ENCODE measurements at regions not wholly inside any gene's neighbourhood (a gene's known extent, or its start where the extent isn't known, plus 50 kb on each side); places are given as distances from the start of the nearest gene placed in this dataset.

DNA sequence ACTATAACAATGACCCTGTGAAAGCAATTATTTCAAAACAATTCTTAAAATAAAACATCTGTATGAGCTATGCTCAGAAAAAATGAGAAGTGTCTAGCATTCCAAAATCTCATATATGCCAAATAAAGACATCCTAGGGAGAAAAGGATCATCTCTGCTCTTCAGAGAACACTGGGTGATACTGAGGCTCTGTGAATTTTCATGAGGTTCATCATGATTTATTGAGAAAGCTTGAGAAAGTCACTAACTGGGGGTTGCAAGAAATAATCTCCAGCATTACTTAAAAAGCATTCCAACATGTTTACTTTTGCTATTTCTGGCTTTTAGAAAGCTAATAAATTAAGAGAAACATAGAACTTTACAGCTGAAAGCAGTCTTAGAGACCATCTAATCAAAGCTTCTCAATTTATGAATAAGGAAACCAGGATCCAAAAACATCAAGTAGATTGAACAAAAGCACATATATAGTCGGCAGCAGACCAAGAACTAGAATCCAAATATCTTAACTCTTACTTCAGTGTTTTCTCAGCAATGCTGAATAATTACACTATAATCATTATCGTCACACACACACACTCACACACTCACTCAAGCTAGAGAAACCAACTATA lies 372.8 kb downstream of the NR2F1-AS1 start:
- TF ChIP-seq, protein P1, sequence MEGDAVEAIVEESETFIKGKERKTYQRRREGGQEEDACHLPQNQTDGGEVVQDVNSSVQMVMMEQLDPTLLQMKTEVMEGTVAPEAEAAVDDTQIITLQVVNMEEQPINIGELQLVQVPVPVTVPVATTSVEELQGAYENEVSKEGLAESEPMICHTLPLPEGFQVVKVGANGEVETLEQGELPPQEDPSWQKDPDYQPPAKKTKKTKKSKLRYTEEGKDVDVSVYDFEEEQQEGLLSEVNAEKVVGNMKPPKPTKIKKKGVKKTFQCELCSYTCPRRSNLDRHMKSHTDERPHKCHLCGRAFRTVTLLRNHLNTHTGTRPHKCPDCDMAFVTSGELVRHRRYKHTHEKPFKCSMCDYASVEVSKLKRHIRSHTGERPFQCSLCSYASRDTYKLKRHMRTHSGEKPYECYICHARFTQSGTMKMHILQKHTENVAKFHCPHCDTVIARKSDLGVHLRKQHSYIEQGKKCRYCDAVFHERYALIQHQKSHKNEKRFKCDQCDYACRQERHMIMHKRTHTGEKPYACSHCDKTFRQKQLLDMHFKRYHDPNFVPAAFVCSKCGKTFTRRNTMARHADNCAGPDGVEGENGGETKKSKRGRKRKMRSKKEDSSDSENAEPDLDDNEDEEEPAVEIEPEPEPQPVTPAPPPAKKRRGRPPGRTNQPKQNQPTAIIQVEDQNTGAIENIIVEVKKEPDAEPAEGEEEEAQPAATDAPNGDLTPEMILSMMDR (IDR thresholded peaks at IDR 0.05; ENCODE audit: poor library complexity, severe bottlenecking): no peak
- no peak for TF ChIP-seq TAF1 (IDR thresholded peaks at IDR 0.05; ENCODE audit: low read depth)
- TF ChIP-seq EZH2 (IDR thresholded peaks at IDR 0.05; ENCODE audit: borderline replicate concordance, insufficient read depth, low read length, poor library complexity, severe bottlenecking): no peak
- TF ChIP-seq POLR2AphosphoS5 (IDR thresholded peaks at IDR 0.05): no peak
- TF ChIP-seq MXI1 (conservative IDR thresholded peaks at IDR 0.05; ENCODE audit: poor library complexity, severe bottlenecking): no peak
